Esophagus muscularis mucosa (tissue), 4 donors: ENCODE measurements at regions not wholly inside any gene's neighbourhood (a gene's known extent, or its start where the extent isn't known, plus 50 kb on each side); places are given as distances from the start of the nearest gene placed in this dataset.

Source experiments
- DNase-seq: peaks from one replicate; pipeline ENCODE4 v3.0.0-alpha.2; 2017; ENCODE audit errors: extremely low spot score
- H3K27ac ChIP-seq, 4 donors: fragments of 200-600 bp; sonication (generic); replicated peaks in 1 of 4; 1 replicate in 3 of 4; 2 replicates in 1 of 4; pipeline ENCODE4 v1.5.1; 2016 to 2019; ENCODE audit warnings: mild to moderate bottlenecking in 1 of 4
- H3K27me3 ChIP-seq, 4 donors: fragments of 200-600 bp; sonication (generic); one replicate each; pipeline versions ENCODE4 v1.5.1 to v1.6.0; 2016 to 2019
- H3K36me3 ChIP-seq, 4 donors: fragments of 200-600 bp; sonication (generic); one replicate each; pipeline ENCODE4 v1.5.1; 2016 to 2019
- H3K4me1 ChIP-seq, 4 donors: fragments of 200-600 bp; sonication (generic); one replicate each; pipeline ENCODE4 v1.5.1; 2016 to 2019
- H3K4me3 ChIP-seq, 4 donors: fragments of 200-600 bp; sonication (generic); 1 replicate in 2 of 4; 2 replicates in 2 of 4; pipeline ENCODE4 v1.5.1; 2016 to 2019; ENCODE audit warnings: mild to moderate bottlenecking in 4 of 4, moderate library complexity in 1 of 4
- H3K9me3 ChIP-seq, 4 donors: fragments of 200-600 bp; sonication (generic); 1 replicate in 3 of 4; 2 replicates in 1 of 4; pipeline ENCODE4 v1.5.1; 2016 to 2019
- EP300 ChIP-seq: sonication (generic); formaldehyde crosslinking; IDR thresholded peaks from one replicate; pipeline ENCODE4 v1.6.1; 2017; ENCODE audit warnings: antibody characterized with exemption
- POLR2A ChIP-seq: fragments of 450-650 bp; IDR thresholded peaks from one replicate; pipeline ENCODE4 v1.6.1; 2017; ENCODE audit warnings: antibody characterized with exemption, moderate library complexity, mild to moderate bottlenecking, low read depth
- POLR2AphosphoS5 ChIP-seq, 2 donors: sonication (generic); formaldehyde crosslinking; IDR thresholded peaks; one replicate each; pipeline ENCODE4 v1.6.1; 2017; ENCODE audit warnings: antibody characterized with exemption in 2 of 2
- WGBS: methylation state at CpG from one replicate; pipeline ENCODE4 v1.1.5; 2018; 5-methylcytosine and 5-hydroxymethylcytosine counted together
- intact Hi-C: fragments of 100-400 bp; cut with DNase I; formaldehyde crosslinking; loops from one replicate; pipeline ENCODE4 v1.15.1; 2023
- TF ChIP-seq, protein P1 (sequence below), 3 experiments: fragments of 200-600 bp in 2 of 3; fragments of 450-650 bp in 1 of 3; sonication (generic) in 2 of 3; IDR thresholded peaks; one replicate each; pipeline ENCODE4 v1.5.1; 2017 to 2019; ENCODE audit warnings: antibody characterized with exemption in 3 of 3, mild to moderate bottlenecking in 2 of 3, moderate library complexity in 1 of 3

DNA sequence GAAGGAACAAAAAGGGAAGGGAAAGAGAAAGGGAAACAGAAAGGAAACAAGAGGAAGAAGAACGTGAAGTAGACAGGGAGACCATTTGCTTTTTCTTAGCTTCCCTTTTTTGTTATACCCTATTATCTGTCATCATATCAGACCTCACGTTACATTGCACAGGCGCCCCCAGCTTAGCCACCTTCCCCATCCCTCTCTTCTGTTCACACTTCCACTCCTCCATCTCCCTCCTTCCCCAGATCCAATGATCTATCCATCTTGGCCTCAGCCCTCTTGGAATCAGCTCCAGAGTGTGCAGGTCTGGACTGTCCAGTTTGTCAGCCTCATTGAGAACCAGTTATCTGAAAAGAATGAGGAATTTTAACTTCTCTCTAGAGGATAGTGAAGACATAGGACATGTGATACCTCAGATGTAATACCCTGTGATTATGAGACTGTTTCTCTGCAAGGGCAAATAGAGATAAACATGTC, 101.1 kb upstream of the ERRFI1 start:
- WGBS: 72% methylated on average over 3 of the region's 3 CpGs
- no peak for DNase-seq
- H3K27me3 ChIP-seq: no peaks in the 10 kb centered on the region
- intact Hi-C loops: no loop called here
- H3K4me1 ChIP-seq: peaks cover 4 to 58% (median 51%) of the 10 kb centered on the region in 4 donors
- H3K36me3 ChIP-seq: no peaks in the 10 kb centered on the region
- H3K9me3 ChIP-seq: no peaks in the 10 kb centered on the region
- peak overlapping the region; percentile 71 to 97 (median 94) for H3K27ac ChIP-seq
- no peak for TF ChIP-seq POLR2AphosphoS5 (IDR thresholded peaks at IDR 0.05)
- no peak for TF ChIP-seq EP300
- TF ChIP-seq, protein P1, sequence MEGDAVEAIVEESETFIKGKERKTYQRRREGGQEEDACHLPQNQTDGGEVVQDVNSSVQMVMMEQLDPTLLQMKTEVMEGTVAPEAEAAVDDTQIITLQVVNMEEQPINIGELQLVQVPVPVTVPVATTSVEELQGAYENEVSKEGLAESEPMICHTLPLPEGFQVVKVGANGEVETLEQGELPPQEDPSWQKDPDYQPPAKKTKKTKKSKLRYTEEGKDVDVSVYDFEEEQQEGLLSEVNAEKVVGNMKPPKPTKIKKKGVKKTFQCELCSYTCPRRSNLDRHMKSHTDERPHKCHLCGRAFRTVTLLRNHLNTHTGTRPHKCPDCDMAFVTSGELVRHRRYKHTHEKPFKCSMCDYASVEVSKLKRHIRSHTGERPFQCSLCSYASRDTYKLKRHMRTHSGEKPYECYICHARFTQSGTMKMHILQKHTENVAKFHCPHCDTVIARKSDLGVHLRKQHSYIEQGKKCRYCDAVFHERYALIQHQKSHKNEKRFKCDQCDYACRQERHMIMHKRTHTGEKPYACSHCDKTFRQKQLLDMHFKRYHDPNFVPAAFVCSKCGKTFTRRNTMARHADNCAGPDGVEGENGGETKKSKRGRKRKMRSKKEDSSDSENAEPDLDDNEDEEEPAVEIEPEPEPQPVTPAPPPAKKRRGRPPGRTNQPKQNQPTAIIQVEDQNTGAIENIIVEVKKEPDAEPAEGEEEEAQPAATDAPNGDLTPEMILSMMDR (IDR thresholded peaks at IDR 0.05): no peak
- no peak for TF ChIP-seq POLR2A
- no peak overlapping the region for H3K4me3 ChIP-seq

DNA sequence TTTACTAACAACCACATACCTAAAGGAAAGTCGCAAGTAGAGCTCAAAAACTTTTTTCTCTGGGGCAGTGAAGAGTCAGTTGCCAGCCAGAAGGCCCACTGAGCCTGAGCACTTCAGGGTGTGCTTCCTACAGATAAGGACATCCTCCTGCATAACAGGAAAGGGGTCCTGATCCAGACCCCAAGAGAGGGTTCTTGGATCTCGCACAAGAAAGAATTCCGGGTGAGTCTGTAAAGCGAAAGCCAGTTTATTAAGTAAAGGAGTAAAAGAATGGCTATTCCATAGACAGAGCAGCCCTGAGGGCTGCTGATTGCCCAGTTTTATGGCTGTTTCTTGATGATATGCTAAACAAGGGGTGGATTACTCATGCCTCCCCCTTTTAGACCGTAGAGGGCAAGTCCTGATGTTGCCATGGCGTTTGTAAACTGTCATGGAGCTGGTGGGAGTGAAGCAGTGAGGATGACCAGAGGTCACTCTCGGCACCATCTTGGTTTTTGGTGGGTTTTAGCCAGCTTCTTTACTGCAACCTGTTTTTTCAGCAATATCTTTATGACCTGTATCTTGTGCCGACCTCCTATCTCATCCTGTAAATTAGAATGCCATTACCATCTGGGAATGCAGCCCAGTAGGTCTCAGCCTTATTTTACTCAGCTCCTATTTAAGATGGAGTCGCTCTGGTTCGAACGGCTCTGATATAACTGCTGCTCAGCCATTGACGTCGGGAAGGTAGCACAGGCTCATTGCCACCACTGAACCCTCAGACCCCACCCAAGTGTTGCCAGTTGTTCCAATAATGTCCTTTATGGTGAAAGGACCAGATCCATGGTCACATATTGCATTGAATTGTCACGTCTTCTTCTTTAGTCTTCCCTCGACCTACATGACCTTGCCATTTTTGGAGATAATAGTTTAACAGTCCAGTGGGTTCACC, 96.6 kb upstream of the ERRFI1 start:
- Histone ChIP-seq H3K36me3 (no peaks in the 10 kb centered on the region), H3K27ac (peak overlapping the region; percentile 91 to 97 (median 94)), H3K4me1 (peaks cover 37 to 76% (median 72%) of the 10 kb centered on the region in 4 donors), H3K4me3 (peak overlapping the region in 2 of 4 donors; percentile 34 to 44), H3K27me3 (no peaks in the 10 kb centered on the region), H3K9me3 (no peaks in the 10 kb centered on the region)
- WGBS: 73% methylated on average over 15 of the region's 15 CpGs
- no peak for DNase-seq
- no peak for TF ChIP-seq POLR2A
- peak in 1 of 2 donors; percentile 48 for TF ChIP-seq POLR2AphosphoS5 (IDR thresholded peaks at IDR 0.05)
- TF ChIP-seq, protein P1 (IDR thresholded peaks at IDR 0.05): no peak
- no peak for TF ChIP-seq EP300
- intact Hi-C loops: loop anchor here (5.0 kb wide), 3 partner anchors 35 to 95 kb away; partner anchors contain the start of gene ERRFI1

DNA sequence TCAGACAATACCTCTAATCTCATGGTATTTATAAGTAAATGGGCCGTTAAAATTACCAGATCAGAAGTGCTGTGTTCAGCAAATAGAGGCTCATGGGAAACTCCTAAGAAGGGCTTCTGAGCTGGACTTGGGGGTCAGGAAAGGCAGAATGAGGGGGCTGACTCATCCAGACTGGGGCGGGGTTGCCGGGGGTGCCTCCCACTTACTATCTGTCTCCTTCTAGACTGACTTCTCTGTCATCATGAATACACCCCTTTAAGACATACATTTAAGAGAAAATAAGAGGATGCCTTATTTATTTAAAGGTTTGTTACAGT, 96.0 kb upstream of the ERRFI1 start:
- H3K4me1 ChIP-seq: peaks cover 40 to 77% (median 72%) of the 10 kb centered on the region in 4 donors
- H3K27me3 ChIP-seq: no peaks in the 10 kb centered on the region
- peak overlapping the region; percentile 91 to 97 (median 94) for H3K27ac ChIP-seq
- WGBS: 60% methylated on average over 3 of the region's 3 CpGs
- H3K9me3 ChIP-seq: no peaks in the 10 kb centered on the region
- intact Hi-C loops: loop anchor here (5.0 kb wide), 3 partner anchors 35 to 95 kb away; partner anchors contain the start of gene ERRFI1
- H3K36me3 ChIP-seq: no peaks in the 10 kb centered on the region
- peak overlapping the region in 3 of 4 donors; percentile 34 to 44 (median 36) for H3K4me3 ChIP-seq
- no peak for DNase-seq
- TF ChIP-seq, protein P1 (IDR thresholded peaks at IDR 0.05): no peak
- no peak for TF ChIP-seq POLR2A
- TF ChIP-seq EP300: no peak
- no peak for TF ChIP-seq POLR2AphosphoS5 (IDR thresholded peaks at IDR 0.05)

DNA sequence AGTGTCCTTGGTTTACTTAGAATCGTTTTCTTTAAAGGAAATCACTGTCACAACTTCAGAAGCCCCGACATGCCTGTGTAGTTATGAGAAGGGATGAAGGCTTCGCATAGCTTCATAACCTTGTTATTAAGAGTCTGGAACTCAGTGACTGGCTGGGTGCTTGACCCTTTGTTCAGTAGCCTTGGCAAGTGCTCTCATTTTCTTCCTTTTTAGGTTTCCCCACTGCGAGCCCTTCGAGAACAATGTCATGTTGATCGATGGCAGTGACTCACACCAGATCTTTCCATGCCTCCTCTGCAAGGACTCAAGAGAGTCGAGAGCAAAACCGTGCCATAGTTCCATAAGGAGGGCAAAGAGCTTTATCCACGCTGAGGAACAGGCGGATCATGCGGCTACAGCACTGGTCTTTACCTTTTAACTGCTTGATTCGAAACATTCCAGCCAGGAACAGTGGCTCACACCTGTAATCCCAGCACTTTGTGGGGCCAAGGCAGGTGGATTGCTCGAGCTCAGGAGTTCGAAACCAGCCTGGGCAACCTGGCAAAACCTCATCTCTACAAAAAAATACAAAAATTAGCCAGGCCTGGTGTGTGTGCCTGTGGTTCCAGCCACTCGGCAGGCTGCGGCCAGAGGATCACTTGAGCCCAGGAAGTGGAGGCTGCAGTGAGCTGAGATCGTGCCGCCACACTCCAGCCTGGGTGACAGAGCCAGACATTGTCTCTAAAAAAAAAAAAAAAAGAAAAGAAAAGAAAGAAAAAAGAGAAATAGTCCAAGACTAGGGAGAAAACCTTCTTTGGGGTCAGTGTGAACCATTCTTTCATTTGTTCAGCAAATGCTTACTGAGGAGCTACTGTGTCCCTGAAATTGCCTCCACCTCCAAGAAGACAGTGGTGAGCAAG, 95.4 kb upstream of the ERRFI1 start:
- intact Hi-C loops: loop anchor here (5.0 kb wide), 3 partner anchors 34 to 94 kb away; partner anchors contain the start of gene ERRFI1
- H3K4me3 ChIP-seq: peak overlapping the region in 3 of 4 donors; percentile 34 to 44 (median 36)

More for the DNA sequence above, 95.4 kb upstream of the ERRFI1 start:
- Histone ChIP-seq H3K27me3 (no peaks in the 10 kb centered on the region), H3K36me3 (no peaks in the 10 kb centered on the region), H3K9me3 (no peaks in the 10 kb centered on the region), H3K4me1 (peaks cover 41 to 78% (median 73%) of the 10 kb centered on the region in 4 donors), H3K27ac (peak overlapping the region; percentile 91 to 97 (median 94))
- WGBS: 28% methylated on average over 18 of the region's 18 CpGs
- peak; percentile 97 for DNase-seq
- peak; percentile 94 for TF ChIP-seq EP300
- TF ChIP-seq POLR2A: no peak
- TF ChIP-seq, protein P1 (IDR thresholded peaks at IDR 0.05): no peak
- peak; percentile 95 to 97 for TF ChIP-seq POLR2AphosphoS5 (IDR thresholded peaks at IDR 0.05)
